NCI-H1417 treated with DMSO at 0.1 percent for 48 hours (cell line): ENCODE measurements at regions not wholly inside any gene's neighbourhood (a gene's known extent, or its start where the extent isn't known, plus 50 kb on each side); places are given as distances from the start of the nearest gene placed in this dataset.
"Not testable (repeated sequence)": the region's sequence is repeated elsewhere in the genome, so short reads cannot be mapped to it uniquely, and the experiment has no call there.

Source experiments
- DNase-seq: peaks from one replicate; lab custom pipeline; 2025; lab: John Stamatoyannopoulos, UW

- DNase-seq: peak; percentile 27
Measured at GRCh38 chr10:78458983-78459638, 425.4 kb downstream of the RPS24 start.

- no peak for DNase-seq
Measured at GRCh38 chr10:78459639-78460037, 426.0 kb downstream of the RPS24 start.

GRCh38 chr10:78460204-78460603 is 426.5 kb downstream of the RPS24 start:
- no peak for DNase-seq

- no peak for DNase-seq
Measured at GRCh38 chr10:78461333-78461732, 427.7 kb downstream of the RPS24 start.

GRCh38 chr10:78462176-78462575 is 428.5 kb downstream of the RPS24 start:
- DNase-seq: no peak

GRCh38 chr10:78462726-78463228 is 429.1 kb downstream of the RPS24 start:
- DNase-seq: no peak

GRCh38 chr10:78464118-78464855 is 430.6 kb downstream of the RPS24 start:
- no peak for DNase-seq

GRCh38 chr10:78464856-78465267 is 431.2 kb downstream of the RPS24 start:
- DNase-seq: no peak

GRCh38 chr10:78465431-78465830 is 431.8 kb downstream of the RPS24 start:
- no peak for DNase-seq

- DNase-seq: no peak
Measured at GRCh38 chr10:78467496-78468106, 433.9 kb downstream of the RPS24 start.

- DNase-seq: not testable (repeated sequence)
Measured at GRCh38 chr10:78468731-78469130, 435.1 kb downstream of the RPS24 start.

GRCh38 chr10:78470267-78471103 is 436.8 kb downstream of the RPS24 start:
- peak; percentile 61 for DNase-seq

GRCh38 chr10:78471326-78471722 is 437.7 kb downstream of the RPS24 start:
- DNase-seq: no peak

GRCh38 chr10:78471723-78472550 is 438.3 kb downstream of the RPS24 start:
- DNase-seq: no peak

GRCh38 chr10:78472551-78472890 is 438.9 kb downstream of the RPS24 start:
- DNase-seq: no peak

GRCh38 chr10:78473006-78473405 is 439.3 kb downstream of the RPS24 start:
- no peak for DNase-seq

- no peak for DNase-seq
Measured at GRCh38 chr10:78474743-78475142, 441.1 kb downstream of the RPS24 start.

GRCh38 chr10:78475437-78475836 is 441.8 kb downstream of the RPS24 start:
- no peak for DNase-seq

GRCh38 chr10:78476156-78476555 is 442.5 kb downstream of the RPS24 start:
- no peak for DNase-seq

- DNase-seq: no peak
Measured at GRCh38 chr10:78476844-78477243, 443.2 kb downstream of the RPS24 start.

GRCh38 chr10:78478919-78479318 is 445.3 kb downstream of the RPS24 start:
- no peak for DNase-seq
